CD4-positive, alpha-beta T cell treated with Interleukin-15 for 1 hour (primary cell): ENCODE measurements at regions not wholly inside any gene's neighbourhood (a gene's known extent, or its start where the extent isn't known, plus 50 kb on each side); places are given as distances from the start of the nearest gene placed in this dataset.

Source experiments
- DNase-seq: peaks from one replicate; pipeline ENCODE4 v3.0.0-alpha.2; 2020

DNA sequence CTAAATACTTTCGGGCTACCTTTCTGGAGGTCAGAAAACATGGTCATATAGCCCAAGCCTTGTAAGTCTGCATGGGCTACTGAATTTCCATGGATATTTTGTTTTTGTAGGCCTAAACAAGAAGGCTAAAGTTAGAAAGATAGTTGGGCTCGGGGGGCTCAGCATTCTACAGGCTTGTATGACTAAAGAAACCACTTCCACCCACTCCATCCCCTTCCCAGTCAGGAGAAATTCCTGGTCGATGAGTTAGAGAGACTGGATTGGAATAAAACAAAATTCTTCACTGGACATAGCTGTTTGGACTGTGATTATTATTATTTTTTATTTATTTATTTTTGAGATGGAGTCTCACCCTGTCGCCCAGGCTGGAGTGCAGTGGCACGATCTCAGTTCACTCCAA lies 539.4 kb upstream of the TNP1 start:
- no peak for DNase-seq

DNA sequence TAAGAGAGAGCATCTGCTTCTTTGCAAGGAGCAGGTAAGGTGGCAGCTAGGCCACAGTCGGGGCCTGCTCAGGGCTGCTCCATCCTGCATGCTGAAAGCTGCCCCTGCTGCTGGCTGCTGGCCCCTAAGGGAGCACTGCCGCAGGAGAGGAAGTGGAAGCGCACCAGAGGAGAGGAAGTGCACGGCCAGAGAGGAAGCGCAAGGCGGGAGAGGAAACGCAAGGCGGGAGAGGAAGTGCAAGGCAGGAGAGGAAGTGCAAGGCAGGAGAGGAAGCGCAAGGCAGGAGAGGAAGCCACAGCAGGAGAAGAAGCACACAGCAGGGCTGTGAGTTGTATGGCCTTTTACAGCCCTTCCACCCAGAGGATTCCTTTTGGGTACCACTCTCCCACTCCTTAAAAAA lies 539.0 kb upstream of the TNP1 start:
- peak; percentile 37 for DNase-seq

GRCh38 chr2:217398101-217398500 lies 538.2 kb upstream of the TNP1 start:
- DNase-seq = no peak

DNA sequence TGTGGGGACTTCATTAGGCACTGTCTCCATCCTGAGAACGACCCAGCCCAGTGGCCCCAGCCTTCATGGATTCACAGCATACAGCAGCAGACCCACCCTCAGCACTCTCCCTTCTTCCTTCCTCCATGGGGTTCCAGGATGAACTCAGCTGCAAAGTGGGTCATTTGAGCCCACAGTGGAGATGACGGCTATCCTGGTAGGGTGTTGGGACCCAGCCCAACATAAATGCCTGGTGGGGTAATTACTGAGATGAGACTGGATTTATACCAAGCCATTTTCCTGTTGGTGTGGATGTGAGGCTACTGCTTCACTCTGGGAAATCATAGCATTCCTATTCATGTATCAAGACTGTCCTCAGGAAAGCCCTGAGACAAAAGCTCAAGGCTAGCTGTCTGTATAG lies 536.7 kb upstream of the TNP1 start:
- no peak for DNase-seq

- DNase-seq = no peak
These were observed 536.3 kb upstream of the TNP1 start for GRCh38 chr2:217396165-217396564.

- DNase-seq = no peak
These were observed 534.9 kb upstream of the TNP1 start for GRCh38 chr2:217394510-217395351.

GRCh38 chr2:217393585-217394032 lies 533.7 kb upstream of the TNP1 start:
- no peak for DNase-seq

DNA sequence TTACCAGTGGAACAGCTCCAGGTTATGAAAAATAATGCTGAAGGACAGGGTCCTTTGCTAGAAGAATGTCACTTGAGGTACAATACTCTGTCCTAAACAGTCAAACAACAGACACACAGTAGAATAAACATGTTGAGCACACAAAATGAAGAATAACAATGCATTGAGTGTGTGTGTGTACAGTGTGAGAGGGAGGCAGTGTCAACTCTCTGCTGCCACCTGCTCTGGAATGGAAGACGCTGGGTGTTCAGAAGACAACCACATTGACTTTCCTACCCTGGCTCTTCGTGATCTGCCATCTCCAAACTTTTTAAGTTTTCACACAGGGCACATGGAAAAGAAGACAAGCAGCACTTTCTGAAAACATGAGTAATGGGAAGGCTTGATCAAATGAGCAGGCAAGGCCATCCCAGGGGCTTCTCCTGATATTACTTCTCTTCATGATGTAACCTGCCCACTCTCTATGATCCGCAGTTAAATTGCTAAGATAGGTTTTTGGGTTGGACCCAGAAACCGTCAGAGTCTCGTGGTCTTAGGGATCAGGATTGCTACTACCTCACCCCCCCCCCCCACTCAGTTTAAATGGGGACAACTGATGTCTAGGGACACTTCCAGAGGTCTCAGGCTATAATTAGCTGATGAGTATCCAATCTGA lies 533.2 kb upstream of the TNP1 start:
- DNase-seq = no peak

- DNase-seq = no peak
These were observed 528.0 kb upstream of the TNP1 start for GRCh38 chr2:217387776-217388387.

GRCh38 chr2:217386041-217386440 lies 526.2 kb upstream of the TNP1 start:
- DNase-seq = no peak

DNA sequence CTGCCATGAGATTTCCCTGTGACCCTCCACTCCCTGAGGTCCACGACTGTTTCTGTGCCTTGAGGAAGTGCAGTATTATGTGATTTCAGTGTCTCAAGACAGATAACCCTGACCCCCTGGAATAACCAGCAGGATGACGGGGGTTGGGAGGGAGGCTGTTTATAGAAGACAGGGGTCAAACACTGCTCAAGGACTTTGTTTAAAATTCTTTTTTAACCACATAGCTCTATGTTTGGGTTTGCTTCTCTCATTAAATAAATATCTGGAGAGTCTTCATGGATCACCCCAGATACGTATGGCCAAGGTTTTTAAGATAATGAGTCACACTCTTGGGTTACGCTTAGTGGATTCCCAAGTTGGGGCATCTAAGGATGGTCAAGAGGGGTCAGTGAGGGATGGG lies 523.8 kb upstream of the TNP1 start:
- no peak for DNase-seq

- no peak for DNase-seq
These were observed 522.9 kb upstream of the TNP1 start for GRCh38 chr2:217382794-217383193.

DNA sequence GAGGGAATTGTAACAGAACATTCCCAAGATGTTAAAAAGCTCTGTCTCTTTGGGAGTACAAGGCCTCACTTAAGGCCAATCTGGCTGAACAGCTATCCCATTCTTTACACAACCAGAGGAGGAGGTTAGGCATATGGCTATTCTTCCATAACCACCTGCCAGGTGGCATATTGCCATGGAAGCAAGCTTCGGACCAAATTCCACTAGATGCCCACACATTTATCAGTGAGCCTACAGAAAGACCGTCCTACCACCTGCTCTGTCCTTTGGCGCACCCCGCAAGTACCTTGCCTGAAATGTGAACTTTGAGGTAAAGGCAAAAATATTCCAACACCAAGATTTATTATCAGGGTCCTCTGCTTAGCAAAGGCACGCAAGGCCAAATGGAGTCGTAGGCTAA lies 519.9 kb upstream of the TNP1 start:
- no peak for DNase-seq

DNA sequence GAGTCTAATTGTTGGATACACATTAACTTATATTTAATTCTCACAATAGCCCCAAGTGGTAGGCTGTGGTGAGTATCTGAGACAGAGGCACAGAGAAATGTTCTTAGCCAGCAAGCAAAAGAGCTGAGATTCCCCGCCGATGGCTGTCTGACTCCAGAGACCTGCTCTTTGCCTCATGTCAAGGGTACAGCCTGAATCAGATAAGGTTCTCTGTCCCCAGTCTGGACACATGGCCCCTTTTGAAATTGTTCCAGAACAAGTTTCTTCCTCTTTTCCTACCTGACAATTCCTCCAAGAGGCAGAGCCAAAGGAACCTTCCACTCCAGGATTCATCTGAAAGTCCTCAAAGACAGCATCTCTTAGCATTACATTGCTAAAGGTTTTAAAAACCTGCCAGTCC lies 512.9 kb upstream of the TNP1 start:
- no peak for DNase-seq

- no peak for DNase-seq
These were observed 511.9 kb upstream of the TNP1 start for GRCh38 chr2:217371781-217372213.

GRCh38 chr2:217370391-217370790 lies 510.5 kb upstream of the TNP1 start:
- DNase-seq = no peak

DNA sequence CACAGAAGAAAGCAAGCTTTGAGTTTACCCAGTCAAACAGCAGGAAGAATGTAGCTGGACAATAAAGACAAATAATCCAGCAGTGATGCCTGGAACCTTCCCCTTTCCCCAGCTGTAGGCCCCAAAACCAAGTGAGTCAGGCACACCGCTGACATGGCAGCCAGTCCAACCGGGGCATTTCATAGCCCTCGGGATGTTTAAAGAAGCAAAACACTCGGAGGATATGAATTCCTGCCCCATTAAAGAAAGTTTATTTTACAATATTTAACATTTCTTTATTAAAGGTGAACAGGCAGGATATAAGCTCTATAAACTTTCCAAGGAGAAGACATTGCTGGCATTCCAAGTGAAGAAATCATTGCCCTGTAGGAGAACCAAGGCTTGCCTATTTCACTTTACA lies 507.6 kb upstream of the TNP1 start:
- no peak for DNase-seq

DNA sequence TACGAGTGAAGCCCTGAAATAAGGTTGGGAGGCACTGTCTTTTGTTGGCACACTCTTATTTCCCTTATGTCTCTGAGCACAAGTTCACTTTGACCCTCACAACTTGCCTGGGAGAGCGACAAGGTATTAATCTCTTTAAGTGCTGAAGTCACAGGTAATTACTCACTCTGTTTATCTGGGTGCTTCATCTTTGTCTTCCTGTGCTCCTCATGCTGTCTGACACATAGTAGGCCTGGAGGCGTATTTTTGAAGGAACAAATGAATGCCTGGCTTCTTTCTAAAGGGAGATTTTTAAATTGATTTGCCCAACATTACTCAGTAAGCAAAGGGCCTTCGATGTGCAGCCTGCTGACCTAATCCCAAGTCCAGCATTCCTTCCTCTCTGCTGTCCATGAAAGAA lies 507.1 kb upstream of the TNP1 start:
- no peak for DNase-seq

DNA sequence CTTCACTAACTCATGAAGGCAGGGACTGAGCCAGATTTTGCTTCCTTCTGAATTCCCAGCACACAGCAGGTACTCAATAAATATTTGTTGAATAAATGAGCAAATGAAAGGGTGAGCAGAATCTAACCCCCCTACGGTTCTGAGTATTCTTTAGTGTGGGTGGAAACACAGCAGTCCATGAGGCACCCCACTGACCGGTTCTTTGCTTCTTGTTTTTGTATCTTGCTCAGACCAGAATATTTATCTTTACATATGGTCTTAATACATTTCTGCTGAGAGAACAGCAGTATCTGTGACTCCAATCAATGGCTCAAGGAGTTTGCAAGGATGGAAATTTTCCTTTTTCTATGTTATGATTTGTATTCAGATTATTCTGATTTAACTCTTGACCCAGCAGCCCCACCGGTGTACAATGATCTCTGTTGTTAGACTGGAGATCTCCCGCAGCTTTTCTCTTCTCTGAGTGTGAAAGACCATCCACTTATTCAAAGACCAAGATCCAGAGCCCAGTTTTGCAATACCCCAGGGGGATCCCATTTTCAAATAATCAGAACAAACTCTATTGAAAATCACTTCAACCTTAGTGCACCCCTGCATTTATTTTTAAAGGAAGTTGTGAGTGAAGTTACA lies 506.5 kb upstream of the TNP1 start:
- no peak for DNase-seq

DNA sequence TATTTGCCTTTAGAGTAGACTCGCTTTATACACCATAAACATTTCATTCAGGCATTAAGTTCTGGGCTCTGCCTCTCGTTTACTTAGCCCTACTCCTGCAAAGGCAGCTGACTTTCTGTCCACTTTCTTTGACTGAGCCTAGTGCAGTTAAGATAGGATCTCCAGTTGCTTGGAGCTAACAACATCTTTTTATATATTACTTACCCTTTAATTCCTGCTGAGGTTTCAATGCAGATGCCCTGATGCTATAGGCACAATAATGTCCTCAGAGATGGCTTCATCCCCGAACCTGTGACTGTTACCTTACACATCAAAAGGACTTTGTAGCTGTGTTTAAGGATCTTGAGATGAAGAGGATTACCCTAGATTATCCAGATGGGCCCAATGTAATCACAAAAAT lies 505.8 kb upstream of the TNP1 start:
- DNase-seq = no peak

DNA sequence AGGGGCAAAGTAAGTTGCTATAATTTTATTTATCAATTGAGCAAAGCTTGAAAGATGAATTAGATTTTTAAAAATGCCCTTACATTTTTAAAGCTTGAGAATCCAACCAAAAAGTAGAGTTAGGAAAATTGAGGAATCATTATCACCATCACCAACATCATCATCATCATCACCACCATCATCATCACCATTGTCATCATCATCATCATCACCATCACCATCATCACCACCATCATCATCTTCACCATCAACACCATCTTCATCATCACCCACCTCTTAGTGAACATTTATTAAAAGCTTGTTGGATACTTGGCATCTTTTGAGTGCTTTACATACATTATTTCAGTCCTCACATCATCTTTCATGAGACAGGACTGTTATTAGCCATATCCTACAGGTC lies 504.4 kb upstream of the TNP1 start:
- DNase-seq = no peak

- DNase-seq = no peak
These were observed 503.6 kb upstream of the TNP1 start for GRCh38 chr2:217363470-217363869.

- DNase-seq = no peak
These were observed 502.8 kb upstream of the TNP1 start for GRCh38 chr2:217362710-217363109.

DNA sequence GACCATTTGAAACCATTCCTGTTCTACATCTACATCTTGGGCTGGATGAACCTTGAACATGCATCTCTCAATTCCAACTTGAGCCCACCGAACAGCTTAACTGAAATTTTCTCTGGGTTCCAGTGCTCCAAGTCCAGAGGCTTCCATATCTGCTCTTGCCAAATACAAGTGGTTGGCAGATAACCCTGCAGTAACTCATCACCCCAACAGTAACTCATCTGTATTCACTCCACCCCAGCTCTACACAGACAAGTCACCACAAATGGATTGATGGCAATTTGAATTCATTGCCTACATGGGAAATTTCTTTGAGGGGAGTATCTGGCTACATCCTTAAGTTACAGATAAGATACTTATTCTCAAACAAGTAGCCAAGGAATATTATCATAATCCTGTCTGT lies 502.4 kb upstream of the TNP1 start:
- DNase-seq = no peak
